ENCODE measurements at regions not wholly inside any gene's neighbourhood (a gene's known extent, or its start where the extent isn't known, plus 50 kb on each side); places are given as distances from the start of the nearest gene placed in this dataset.

GRCh38 chr11:112765337-112765736 is 195.9 kb upstream of the NCAM1 start:
- DNase-seq, result no peak
- no peaks in the 10 kb centered on the region for H3K4me1 ChIP-seq (ENCODE audit: control insufficient read depth, insufficient read depth, low read length)
- no CpG with 5 or more reads among the region's 5 CpGs for WGBS (ENCODE audit: insufficient coverage, low lambda C conversion rate)
- no peaks in the 10 kb centered on the region for H3K9me3 ChIP-seq (ENCODE audit: control insufficient read depth, low read depth, low read length)
- no peaks in the 10 kb centered on the region for H3K36me3 ChIP-seq (ENCODE audit: control insufficient read depth, insufficient read depth, low read length)
- H3K27me3 ChIP-seq (ENCODE audit: control insufficient read depth, insufficient read depth, low read length), result no peaks in the 10 kb centered on the region
- no peak overlapping the region for H3K4me3 ChIP-seq (ENCODE audit: low read length)
- no peak overlapping the region for H3K27ac ChIP-seq (ENCODE audit: low read length)

- Histone ChIP-seq H3K9me3 (ENCODE audit: control insufficient read depth, low read depth, low read length) (no peaks in the 10 kb centered on the region), H3K4me3 (ENCODE audit: low read length) (no peak overlapping the region), H3K27me3 (ENCODE audit: control insufficient read depth, insufficient read depth, low read length) (no peaks in the 10 kb centered on the region), H3K27ac (ENCODE audit: low read length) (no peak overlapping the region), H3K36me3 (ENCODE audit: control insufficient read depth, insufficient read depth, low read length) (no peaks in the 10 kb centered on the region), H3K4me1 (ENCODE audit: control insufficient read depth, insufficient read depth, low read length) (no peaks in the 10 kb centered on the region)
- WGBS (ENCODE audit: insufficient coverage, low lambda C conversion rate), result no CpG with 5 or more reads among the region's 5 CpGs
- no peak for DNase-seq
These were observed 192.1 kb upstream of the NCAM1 start for GRCh38 chr11:112769170-112769569.

- Histone ChIP-seq H3K27ac (ENCODE audit: low read length) (no peak overlapping the region), H3K4me1 (ENCODE audit: control insufficient read depth, insufficient read depth, low read length) (no peaks in the 10 kb centered on the region), H3K4me3 (ENCODE audit: low read length) (no peak overlapping the region), H3K9me3 (ENCODE audit: control insufficient read depth, low read depth, low read length) (no peaks in the 10 kb centered on the region), H3K36me3 (ENCODE audit: control insufficient read depth, insufficient read depth, low read length) (no peaks in the 10 kb centered on the region), H3K27me3 (ENCODE audit: control insufficient read depth, insufficient read depth, low read length) (no peaks in the 10 kb centered on the region)
- WGBS (ENCODE audit: insufficient coverage, low lambda C conversion rate), result 57% methylated on average over 1 of the region's 4 CpGs
- no peak for DNase-seq
These were observed 191.6 kb upstream of the NCAM1 start for GRCh38 chr11:112769584-112769983.

- no peaks in the 10 kb centered on the region for H3K9me3 ChIP-seq (ENCODE audit: control insufficient read depth, low read depth, low read length)
- H3K27me3 ChIP-seq (ENCODE audit: control insufficient read depth, insufficient read depth, low read length), result no peaks in the 10 kb centered on the region
- DNase-seq, result no peak
- H3K36me3 ChIP-seq (ENCODE audit: control insufficient read depth, insufficient read depth, low read length), result no peaks in the 10 kb centered on the region
- no peaks in the 10 kb centered on the region for H3K4me1 ChIP-seq (ENCODE audit: control insufficient read depth, insufficient read depth, low read length)
- 80% methylated on average over 1 of the region's 5 CpGs for WGBS (ENCODE audit: insufficient coverage, low lambda C conversion rate)
- H3K27ac ChIP-seq (ENCODE audit: low read length), result no peak overlapping the region
- no peak overlapping the region for H3K4me3 ChIP-seq (ENCODE audit: low read length)
These were observed 191.2 kb upstream of the NCAM1 start for GRCh38 chr11:112770033-112770432.

- no peak overlapping the region for H3K4me3 ChIP-seq (ENCODE audit: low read length)
- H3K4me1 ChIP-seq (ENCODE audit: control insufficient read depth, insufficient read depth, low read length), result no peaks in the 10 kb centered on the region
- no peaks in the 10 kb centered on the region for H3K27me3 ChIP-seq (ENCODE audit: control insufficient read depth, insufficient read depth, low read length)
- H3K27ac ChIP-seq (ENCODE audit: low read length), result no peak overlapping the region
- DNase-seq, result no peak
- WGBS (ENCODE audit: insufficient coverage, low lambda C conversion rate), result no CpG with 5 or more reads among the region's 3 CpGs
- no peaks in the 10 kb centered on the region for H3K9me3 ChIP-seq (ENCODE audit: control insufficient read depth, low read depth, low read length)
- H3K36me3 ChIP-seq (ENCODE audit: control insufficient read depth, insufficient read depth, low read length), result no peaks in the 10 kb centered on the region
These were observed 190.7 kb upstream of the NCAM1 start for GRCh38 chr11:112770487-112770886.

- 92% methylated on average over 2 of the region's 2 CpGs for WGBS (ENCODE audit: insufficient coverage, low lambda C conversion rate)
- H3K9me3 ChIP-seq (ENCODE audit: control insufficient read depth, low read depth, low read length), result no peaks in the 10 kb centered on the region
- no peak for DNase-seq
- no peak overlapping the region for H3K4me3 ChIP-seq (ENCODE audit: low read length)
- H3K4me1 ChIP-seq (ENCODE audit: control insufficient read depth, insufficient read depth, low read length), result no peaks in the 10 kb centered on the region
- no peak overlapping the region for H3K27ac ChIP-seq (ENCODE audit: low read length)
- H3K27me3 ChIP-seq (ENCODE audit: control insufficient read depth, insufficient read depth, low read length), result no peaks in the 10 kb centered on the region
- H3K36me3 ChIP-seq (ENCODE audit: control insufficient read depth, insufficient read depth, low read length), result no peaks in the 10 kb centered on the region
These were observed 189.4 kb upstream of the NCAM1 start for GRCh38 chr11:112771851-112772250.

GRCh38 chr11:112773264-112773663 is 188.0 kb upstream of the NCAM1 start:
- 71% methylated on average over 1 of the region's 4 CpGs for WGBS (ENCODE audit: insufficient coverage, low lambda C conversion rate)
- Histone ChIP-seq H3K4me1 (ENCODE audit: control insufficient read depth, insufficient read depth, low read length) (no peaks in the 10 kb centered on the region), H3K27ac (ENCODE audit: low read length) (no peak overlapping the region), H3K36me3 (ENCODE audit: control insufficient read depth, insufficient read depth, low read length) (no peaks in the 10 kb centered on the region), H3K4me3 (ENCODE audit: low read length) (no peak overlapping the region), H3K27me3 (ENCODE audit: control insufficient read depth, insufficient read depth, low read length) (no peaks in the 10 kb centered on the region), H3K9me3 (ENCODE audit: control insufficient read depth, low read depth, low read length) (no peaks in the 10 kb centered on the region)
- no peak for DNase-seq

GRCh38 chr11:112776834-112777233 is 184.4 kb upstream of the NCAM1 start:
- no CpG with 5 or more reads among the region's 5 CpGs for WGBS (ENCODE audit: insufficient coverage, low lambda C conversion rate)
- Histone ChIP-seq H3K27ac (ENCODE audit: low read length) (peak overlapping the region; percentile 38), H3K9me3 (ENCODE audit: control insufficient read depth, low read depth, low read length) (no peaks in the 10 kb centered on the region), H3K27me3 (ENCODE audit: control insufficient read depth, insufficient read depth, low read length) (no peaks in the 10 kb centered on the region), H3K36me3 (ENCODE audit: control insufficient read depth, insufficient read depth, low read length) (no peaks in the 10 kb centered on the region), H3K4me1 (ENCODE audit: control insufficient read depth, insufficient read depth, low read length) (no peaks in the 10 kb centered on the region), H3K4me3 (ENCODE audit: low read length) (no peak overlapping the region)
- no peak for DNase-seq

GRCh38 chr11:112777283-112777751 is 183.9 kb upstream of the NCAM1 start:
- WGBS (ENCODE audit: insufficient coverage, low lambda C conversion rate), result no CpG with 5 or more reads among the region's 12 CpGs
- peak in 1 of 2 donors; percentile 21 for DNase-seq
- H3K27ac ChIP-seq (ENCODE audit: low read length), result peak overlapping the region; percentile 38

GRCh38 chr11:112778091-112778876 is 182.9 kb upstream of the NCAM1 start:
- no peak overlapping the region for H3K27ac ChIP-seq (ENCODE audit: low read length)
- no CpG with 5 or more reads among the region's 12 CpGs for WGBS (ENCODE audit: insufficient coverage, low lambda C conversion rate)
- no peaks in the 10 kb centered on the region for H3K9me3 ChIP-seq (ENCODE audit: control insufficient read depth, low read depth, low read length)
- no peaks in the 10 kb centered on the region for H3K27me3 ChIP-seq (ENCODE audit: control insufficient read depth, insufficient read depth, low read length)
- no peaks in the 10 kb centered on the region for H3K36me3 ChIP-seq (ENCODE audit: control insufficient read depth, insufficient read depth, low read length)
- H3K4me3 ChIP-seq (ENCODE audit: low read length), result no peak overlapping the region
- no peak for DNase-seq
- no peaks in the 10 kb centered on the region for H3K4me1 ChIP-seq (ENCODE audit: control insufficient read depth, insufficient read depth, low read length)

More at GRCh38 chr11:112777283-112777751, 183.9 kb upstream of the NCAM1 start:
- no peaks in the 10 kb centered on the region for H3K4me1 ChIP-seq (ENCODE audit: control insufficient read depth, insufficient read depth, low read length)
- H3K4me3 ChIP-seq (ENCODE audit: low read length), result no peak overlapping the region
- no peaks in the 10 kb centered on the region for H3K36me3 ChIP-seq (ENCODE audit: control insufficient read depth, insufficient read depth, low read length)
- H3K9me3 ChIP-seq (ENCODE audit: control insufficient read depth, low read depth, low read length), result no peaks in the 10 kb centered on the region
- H3K27me3 ChIP-seq (ENCODE audit: control insufficient read depth, insufficient read depth, low read length), result no peaks in the 10 kb centered on the region

- no peak overlapping the region for H3K27ac ChIP-seq (ENCODE audit: low read length)
- DNase-seq, result no peak
- H3K36me3 ChIP-seq (ENCODE audit: control insufficient read depth, insufficient read depth, low read length), result no peaks in the 10 kb centered on the region
- no peaks in the 10 kb centered on the region for H3K4me1 ChIP-seq (ENCODE audit: control insufficient read depth, insufficient read depth, low read length)
- 100% methylated on average over 1 of the region's 3 CpGs for WGBS (ENCODE audit: insufficient coverage, low lambda C conversion rate)
- no peaks in the 10 kb centered on the region for H3K27me3 ChIP-seq (ENCODE audit: control insufficient read depth, insufficient read depth, low read length)
- no peak overlapping the region for H3K4me3 ChIP-seq (ENCODE audit: low read length)
- H3K9me3 ChIP-seq (ENCODE audit: control insufficient read depth, low read depth, low read length), result no peaks in the 10 kb centered on the region
These were observed 182.3 kb upstream of the NCAM1 start for GRCh38 chr11:112778877-112779266.

Measured in large intestine (tissue), 3 donors.